ENCODE measurements at regions not wholly inside any gene's neighbourhood (a gene's known extent, or its start where the extent isn't known, plus 50 kb on each side); places are given as distances from the start of the nearest gene placed in this dataset.
"Not testable (repeated sequence)": the region's sequence is repeated elsewhere in the genome, so short reads cannot be mapped to it uniquely, and the experiment has no call there.

DNA sequence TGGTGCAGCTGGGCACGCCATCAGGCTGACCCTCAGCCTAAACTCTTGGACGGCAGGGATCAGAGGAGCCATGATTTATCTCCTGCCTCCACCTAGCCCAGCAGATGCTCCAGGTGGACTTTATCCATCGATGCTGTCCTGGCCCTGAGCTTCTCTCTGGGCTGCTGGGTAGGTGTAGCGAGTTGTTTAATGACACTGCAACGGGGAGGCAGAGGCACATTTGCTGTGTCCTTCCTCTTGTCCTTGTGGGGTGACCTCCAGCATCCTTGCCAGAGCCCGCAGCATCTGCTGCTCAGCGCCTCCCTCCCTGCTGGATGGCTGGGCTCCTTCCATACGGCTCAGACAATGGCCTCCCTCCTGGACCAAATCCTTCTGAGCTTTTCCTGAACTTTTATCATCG lies 103.1 kb upstream of the IRX4 start:
- no peak overlapping the region for H3K4me3 ChIP-seq (ENCODE audit: low read depth, poor library complexity, severe bottlenecking)
- intact Hi-C loops (cut with DNase I; ENCODE audit: low total_unique reads), result no loop called here
- peak; percentile 1 to 54 for DNase-seq (ENCODE audit: low spot score in 2 of 2)
- 84 to 89% methylated on average over 9 of the region's 9 CpGs for WGBS, 2 donors
- no peak for TF ChIP-seq POLR2A (IDR thresholded peaks at IDR 0.05)
- TF ChIP-seq, protein P1, sequence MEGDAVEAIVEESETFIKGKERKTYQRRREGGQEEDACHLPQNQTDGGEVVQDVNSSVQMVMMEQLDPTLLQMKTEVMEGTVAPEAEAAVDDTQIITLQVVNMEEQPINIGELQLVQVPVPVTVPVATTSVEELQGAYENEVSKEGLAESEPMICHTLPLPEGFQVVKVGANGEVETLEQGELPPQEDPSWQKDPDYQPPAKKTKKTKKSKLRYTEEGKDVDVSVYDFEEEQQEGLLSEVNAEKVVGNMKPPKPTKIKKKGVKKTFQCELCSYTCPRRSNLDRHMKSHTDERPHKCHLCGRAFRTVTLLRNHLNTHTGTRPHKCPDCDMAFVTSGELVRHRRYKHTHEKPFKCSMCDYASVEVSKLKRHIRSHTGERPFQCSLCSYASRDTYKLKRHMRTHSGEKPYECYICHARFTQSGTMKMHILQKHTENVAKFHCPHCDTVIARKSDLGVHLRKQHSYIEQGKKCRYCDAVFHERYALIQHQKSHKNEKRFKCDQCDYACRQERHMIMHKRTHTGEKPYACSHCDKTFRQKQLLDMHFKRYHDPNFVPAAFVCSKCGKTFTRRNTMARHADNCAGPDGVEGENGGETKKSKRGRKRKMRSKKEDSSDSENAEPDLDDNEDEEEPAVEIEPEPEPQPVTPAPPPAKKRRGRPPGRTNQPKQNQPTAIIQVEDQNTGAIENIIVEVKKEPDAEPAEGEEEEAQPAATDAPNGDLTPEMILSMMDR (IDR thresholded peaks at IDR 0.05), result no peak

- peak; percentile 10 to 59 for DNase-seq (ENCODE audit: low spot score in 2 of 2)
- no peak overlapping the region for H3K4me3 ChIP-seq (ENCODE audit: low read depth, poor library complexity, severe bottlenecking)
- TF ChIP-seq, protein P1 (IDR thresholded peaks at IDR 0.05), result no peak
- TF ChIP-seq POLR2A (IDR thresholded peaks at IDR 0.05), result no peak
- WGBS, 2 donors, result 85 to 89% methylated on average over 11 of the region's 11 CpGs
- intact Hi-C loops (cut with DNase I; ENCODE audit: low total_unique reads), result no loop called here
These were observed 101.4 kb upstream of the IRX4 start for GRCh38 chr5:1983919-1984695.

GRCh38 chr5:1983401-1983800 lies 100.7 kb upstream of the IRX4 start:
- intact Hi-C loops (cut with DNase I; ENCODE audit: low total_unique reads), result no loop called here
- peak; percentile 6 to 43 for DNase-seq (ENCODE audit: low spot score in 2 of 2)
- WGBS, 2 donors, result 94 to 95% methylated on average over 18 of the region's 18 CpGs
- TF ChIP-seq, protein P1 (IDR thresholded peaks at IDR 0.05), result no peak
- TF ChIP-seq POLR2A (IDR thresholded peaks at IDR 0.05), result no peak
- H3K4me3 ChIP-seq (ENCODE audit: low read depth, poor library complexity, severe bottlenecking), result no peak overlapping the region

- intact Hi-C loops (cut with DNase I; ENCODE audit: low total_unique reads); H3K4me3 ChIP-seq (ENCODE audit: low read depth, poor library complexity, severe bottlenecking): not testable (repeated sequence)
- WGBS, 2 donors, result 71 to 91% methylated on average over 8 of the region's 8 CpGs
- DNase-seq (ENCODE audit: low spot score in 2 of 2), result peak; percentile 5 to 73
These were observed 99.8 kb upstream of the IRX4 start for GRCh38 chr5:1982561-1982960.

- peak in 1 of 2 donors; percentile 58 for DNase-seq (ENCODE audit: low spot score in 2 of 2)
- intact Hi-C loops (cut with DNase I; ENCODE audit: low total_unique reads), result no loop called here
- no peak overlapping the region for H3K4me3 ChIP-seq (ENCODE audit: low read depth, poor library complexity, severe bottlenecking)
- WGBS, 2 donors, result 58 to 60% methylated on average over 12 of the region's 12 CpGs
- TF ChIP-seq, protein P1 (IDR thresholded peaks at IDR 0.05), result no peak
- no peak for TF ChIP-seq POLR2A (IDR thresholded peaks at IDR 0.05)
These were observed 93.4 kb upstream of the IRX4 start for GRCh38 chr5:1975898-1976765.

DNA sequence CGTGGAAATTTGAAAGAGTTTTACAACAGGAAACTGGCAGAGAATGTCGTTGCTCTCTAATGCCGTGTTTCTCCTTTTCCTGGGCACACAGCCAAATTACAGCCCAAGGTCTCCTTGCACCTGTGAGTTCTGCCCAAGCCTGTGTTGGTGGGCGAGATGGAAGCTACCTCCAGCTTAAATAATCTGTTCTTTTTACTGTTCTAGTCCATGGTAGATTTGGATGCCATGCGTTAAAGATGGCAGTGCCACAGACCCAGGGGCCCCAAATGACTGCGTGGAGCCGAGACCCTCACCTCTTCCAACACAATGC lies 92.6 kb upstream of the IRX4 start:
- TF ChIP-seq, protein P1 (IDR thresholded peaks at IDR 0.05), result no peak
- no peak for TF ChIP-seq POLR2A (IDR thresholded peaks at IDR 0.05)
- WGBS, 2 donors, result 47 to 61% methylated on average over 7 of the region's 7 CpGs
- H3K4me3 ChIP-seq (ENCODE audit: low read depth, poor library complexity, severe bottlenecking), result no peak overlapping the region
- intact Hi-C loops (cut with DNase I; ENCODE audit: low total_unique reads), result no loop called here
- peak in 1 of 2 donors; percentile 46 for DNase-seq (ENCODE audit: low spot score in 2 of 2)

All from lower leg skin (tissue), 4 donors.